ENCODE measurements at regions not wholly inside any gene's neighbourhood (a gene's known extent, or its start where the extent isn't known, plus 50 kb on each side); places are given as distances from the start of the nearest gene placed in this dataset.

DNA sequence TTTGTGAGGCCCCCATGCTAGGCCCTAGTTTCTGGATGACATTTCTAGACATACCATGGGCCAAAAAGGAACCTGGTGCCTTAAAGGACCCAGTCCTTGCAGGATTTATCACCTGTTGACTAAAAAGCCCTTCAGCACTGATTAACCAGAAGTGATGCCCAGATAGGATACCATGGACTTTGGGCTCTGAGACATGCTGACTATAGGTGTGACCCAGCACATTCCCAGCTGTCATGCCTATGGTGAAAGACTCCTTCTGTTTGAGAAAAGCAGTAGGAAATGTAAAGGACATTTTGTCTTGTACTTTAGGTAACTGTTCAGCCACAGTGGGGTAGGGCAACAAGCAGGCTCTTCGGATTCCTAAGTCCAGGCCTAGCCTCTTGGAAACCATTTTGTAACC is 724.2 kb downstream of the CD109 start:
- H3K9me3 ChIP-seq = peaks cover 0 to 19% (median 6%) of the 10 kb centered on the region in 8 donors
- intact Hi-C loops (cut with DNase I; ENCODE audit: low total_unique reads) = no loop called here
- no peak overlapping the region for H3K27ac ChIP-seq
- no peaks in the 10 kb centered on the region for H3K27me3 ChIP-seq (replicated peaks in 1 of 7)
- no peaks in the 10 kb centered on the region for H3K36me3 ChIP-seq
- H3K4me1 ChIP-seq = no peaks in the 10 kb centered on the region
- TF ChIP-seq, protein P1, sequence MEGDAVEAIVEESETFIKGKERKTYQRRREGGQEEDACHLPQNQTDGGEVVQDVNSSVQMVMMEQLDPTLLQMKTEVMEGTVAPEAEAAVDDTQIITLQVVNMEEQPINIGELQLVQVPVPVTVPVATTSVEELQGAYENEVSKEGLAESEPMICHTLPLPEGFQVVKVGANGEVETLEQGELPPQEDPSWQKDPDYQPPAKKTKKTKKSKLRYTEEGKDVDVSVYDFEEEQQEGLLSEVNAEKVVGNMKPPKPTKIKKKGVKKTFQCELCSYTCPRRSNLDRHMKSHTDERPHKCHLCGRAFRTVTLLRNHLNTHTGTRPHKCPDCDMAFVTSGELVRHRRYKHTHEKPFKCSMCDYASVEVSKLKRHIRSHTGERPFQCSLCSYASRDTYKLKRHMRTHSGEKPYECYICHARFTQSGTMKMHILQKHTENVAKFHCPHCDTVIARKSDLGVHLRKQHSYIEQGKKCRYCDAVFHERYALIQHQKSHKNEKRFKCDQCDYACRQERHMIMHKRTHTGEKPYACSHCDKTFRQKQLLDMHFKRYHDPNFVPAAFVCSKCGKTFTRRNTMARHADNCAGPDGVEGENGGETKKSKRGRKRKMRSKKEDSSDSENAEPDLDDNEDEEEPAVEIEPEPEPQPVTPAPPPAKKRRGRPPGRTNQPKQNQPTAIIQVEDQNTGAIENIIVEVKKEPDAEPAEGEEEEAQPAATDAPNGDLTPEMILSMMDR (IDR thresholded peaks at IDR 0.05 in 8 of 11, conservative IDR thresholded peaks at IDR 0.05 in 3 of 11) = no peak
- no peak for TF ChIP-seq POLR2A (IDR thresholded peaks at IDR 0.05)
- no peak for TF ChIP-seq POLR2AphosphoS5 (IDR thresholded peaks at IDR 0.05)
- no peak for DNase-seq
- H3K4me3 ChIP-seq = no peak overlapping the region
- WGBS, 5 donors = 82 to 100% (median 92%) methylated on average over 1 of the region's 1 CpG

DNA sequence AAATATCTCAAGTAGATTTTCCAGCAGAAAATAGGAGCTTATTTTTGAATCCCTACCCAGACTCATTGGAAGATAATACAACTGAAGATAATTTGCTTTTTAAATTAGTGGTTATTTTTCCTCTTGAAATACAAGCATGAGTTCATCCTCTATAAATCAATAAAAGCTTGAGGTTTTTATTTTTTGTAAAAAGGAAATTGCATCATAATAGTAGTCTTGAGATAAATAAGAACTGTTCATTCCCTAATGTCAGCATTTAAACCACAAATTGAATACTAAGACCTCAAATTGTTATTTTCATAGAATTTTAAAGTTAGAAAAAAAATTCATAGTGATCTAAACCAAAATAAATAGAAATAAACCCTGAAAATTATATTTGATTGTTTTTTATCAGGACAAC is 719.1 kb downstream of the CD109 start:
- no peaks in the 10 kb centered on the region for H3K4me1 ChIP-seq
- no peaks in the 10 kb centered on the region for H3K27me3 ChIP-seq (replicated peaks in 1 of 7)
- no peaks in the 10 kb centered on the region for H3K36me3 ChIP-seq
- H3K9me3 ChIP-seq = peaks cover 0 to 3% (median 0%) of the 10 kb centered on the region in 8 donors
- no peak for DNase-seq
- no peak overlapping the region for H3K27ac ChIP-seq
- TF ChIP-seq, protein P1 (IDR thresholded peaks at IDR 0.05 in 8 of 11, conservative IDR thresholded peaks at IDR 0.05 in 3 of 11) = no peak
- TF ChIP-seq POLR2A (IDR thresholded peaks at IDR 0.05) (no peak), POLR2AphosphoS5 (IDR thresholded peaks at IDR 0.05) (no peak)
- intact Hi-C loops (cut with DNase I; ENCODE audit: low total_unique reads) = no loop called here
- H3K4me3 ChIP-seq = no peak overlapping the region

DNA sequence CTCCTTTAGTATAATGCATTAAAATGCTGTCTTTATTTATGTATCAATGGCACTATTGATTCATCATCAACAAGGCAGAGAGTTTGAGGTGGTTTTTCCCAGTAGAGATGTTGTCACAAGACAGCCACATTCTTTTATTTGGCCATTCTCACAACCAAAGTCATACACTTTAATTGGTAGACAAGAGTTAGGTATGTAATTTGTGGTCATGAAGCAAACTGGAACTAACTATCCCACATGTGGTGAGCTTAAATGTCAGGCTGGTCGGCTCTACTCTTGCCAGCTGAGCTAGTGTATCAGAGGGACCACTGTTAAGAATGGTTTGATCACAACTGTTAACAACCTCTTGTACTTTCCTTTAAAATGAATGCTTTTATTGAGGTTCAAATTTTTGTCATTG is 714.6 kb downstream of the CD109 start:
- Histone ChIP-seq H3K27ac (no peak overlapping the region), H3K27me3 (replicated peaks in 1 of 7) (no peaks in the 10 kb centered on the region), H3K4me3 (no peak overlapping the region), H3K4me1 (no peaks in the 10 kb centered on the region), H3K36me3 (no peaks in the 10 kb centered on the region), H3K9me3 (peaks cover 0 to 7% (median 0%) of the 10 kb centered on the region in 8 donors)
- TF ChIP-seq POLR2AphosphoS5 (IDR thresholded peaks at IDR 0.05) = no peak
- TF ChIP-seq, protein P1 (IDR thresholded peaks at IDR 0.05 in 8 of 11, conservative IDR thresholded peaks at IDR 0.05 in 3 of 11) = no peak
- TF ChIP-seq POLR2A (IDR thresholded peaks at IDR 0.05) = no peak
- DNase-seq = no peak
- intact Hi-C loops (cut with DNase I; ENCODE audit: low total_unique reads) = no loop called here
- 79 to 89% (median 83%) methylated on average over 1 of the region's 1 CpG for WGBS, 5 donors

DNA sequence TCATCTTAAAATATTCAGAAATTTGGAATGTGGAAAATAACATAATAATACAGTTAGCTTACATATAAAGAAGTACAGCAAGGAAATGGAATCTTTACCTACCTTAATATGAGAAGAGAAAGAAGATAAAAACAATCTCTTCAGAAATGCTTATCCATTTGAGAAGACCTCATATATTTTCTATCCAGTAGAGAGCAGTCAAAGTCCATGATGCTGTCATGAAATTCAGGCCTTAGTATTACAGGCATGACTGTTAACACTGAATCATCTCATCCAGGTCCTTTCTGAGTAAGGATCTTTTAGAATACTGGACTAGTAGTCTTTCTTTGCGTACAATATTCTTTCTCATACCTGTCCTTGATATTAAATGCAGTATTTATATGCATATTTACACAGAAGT is 713.4 kb downstream of the CD109 start:
- no peak overlapping the region for H3K4me3 ChIP-seq
- no peak overlapping the region for H3K27ac ChIP-seq
- TF ChIP-seq POLR2AphosphoS5 (IDR thresholded peaks at IDR 0.05) (no peak), POLR2A (IDR thresholded peaks at IDR 0.05) (no peak)
- TF ChIP-seq, protein P1 (IDR thresholded peaks at IDR 0.05 in 8 of 11, conservative IDR thresholded peaks at IDR 0.05 in 3 of 11) = peak in 4 of 11 experiments; percentile 13 to 36 (median 24)
- no peaks in the 10 kb centered on the region for H3K27me3 ChIP-seq (replicated peaks in 1 of 7)
- no peak for DNase-seq
- peaks cover 0 to 10% (median 0%) of the 10 kb centered on the region in 8 donors for H3K9me3 ChIP-seq
- intact Hi-C loops (cut with DNase I; ENCODE audit: low total_unique reads) = no loop called here
- 0 to 52% (median 0%) methylated on average over 1 of the region's 1 CpG for whole genome bisulfite sequencing, 5 donors
- no peaks in the 10 kb centered on the region for H3K36me3 ChIP-seq
- no peaks in the 10 kb centered on the region for H3K4me1 ChIP-seq
